H1 (cell line): ENCODE measurements at regions not wholly inside any gene's neighbourhood (a gene's known extent, or its start where the extent isn't known, plus 50 kb on each side); places are given as distances from the start of the nearest gene placed in this dataset.

Experiments used
- TF ChIP-seq, protein P1 (sequence below): fragments of 300-600 bp; sonication (generic); IDR thresholded peaks from 2 replicates; pipeline ENCODE4 v1.7.1; 2012; ENCODE audit warnings: low read length, moderate library complexity, mild to moderate bottlenecking, inconsistent platforms; ENCODE audit not compliant: insufficient replicate concordance

- TF ChIP-seq, protein P1, sequence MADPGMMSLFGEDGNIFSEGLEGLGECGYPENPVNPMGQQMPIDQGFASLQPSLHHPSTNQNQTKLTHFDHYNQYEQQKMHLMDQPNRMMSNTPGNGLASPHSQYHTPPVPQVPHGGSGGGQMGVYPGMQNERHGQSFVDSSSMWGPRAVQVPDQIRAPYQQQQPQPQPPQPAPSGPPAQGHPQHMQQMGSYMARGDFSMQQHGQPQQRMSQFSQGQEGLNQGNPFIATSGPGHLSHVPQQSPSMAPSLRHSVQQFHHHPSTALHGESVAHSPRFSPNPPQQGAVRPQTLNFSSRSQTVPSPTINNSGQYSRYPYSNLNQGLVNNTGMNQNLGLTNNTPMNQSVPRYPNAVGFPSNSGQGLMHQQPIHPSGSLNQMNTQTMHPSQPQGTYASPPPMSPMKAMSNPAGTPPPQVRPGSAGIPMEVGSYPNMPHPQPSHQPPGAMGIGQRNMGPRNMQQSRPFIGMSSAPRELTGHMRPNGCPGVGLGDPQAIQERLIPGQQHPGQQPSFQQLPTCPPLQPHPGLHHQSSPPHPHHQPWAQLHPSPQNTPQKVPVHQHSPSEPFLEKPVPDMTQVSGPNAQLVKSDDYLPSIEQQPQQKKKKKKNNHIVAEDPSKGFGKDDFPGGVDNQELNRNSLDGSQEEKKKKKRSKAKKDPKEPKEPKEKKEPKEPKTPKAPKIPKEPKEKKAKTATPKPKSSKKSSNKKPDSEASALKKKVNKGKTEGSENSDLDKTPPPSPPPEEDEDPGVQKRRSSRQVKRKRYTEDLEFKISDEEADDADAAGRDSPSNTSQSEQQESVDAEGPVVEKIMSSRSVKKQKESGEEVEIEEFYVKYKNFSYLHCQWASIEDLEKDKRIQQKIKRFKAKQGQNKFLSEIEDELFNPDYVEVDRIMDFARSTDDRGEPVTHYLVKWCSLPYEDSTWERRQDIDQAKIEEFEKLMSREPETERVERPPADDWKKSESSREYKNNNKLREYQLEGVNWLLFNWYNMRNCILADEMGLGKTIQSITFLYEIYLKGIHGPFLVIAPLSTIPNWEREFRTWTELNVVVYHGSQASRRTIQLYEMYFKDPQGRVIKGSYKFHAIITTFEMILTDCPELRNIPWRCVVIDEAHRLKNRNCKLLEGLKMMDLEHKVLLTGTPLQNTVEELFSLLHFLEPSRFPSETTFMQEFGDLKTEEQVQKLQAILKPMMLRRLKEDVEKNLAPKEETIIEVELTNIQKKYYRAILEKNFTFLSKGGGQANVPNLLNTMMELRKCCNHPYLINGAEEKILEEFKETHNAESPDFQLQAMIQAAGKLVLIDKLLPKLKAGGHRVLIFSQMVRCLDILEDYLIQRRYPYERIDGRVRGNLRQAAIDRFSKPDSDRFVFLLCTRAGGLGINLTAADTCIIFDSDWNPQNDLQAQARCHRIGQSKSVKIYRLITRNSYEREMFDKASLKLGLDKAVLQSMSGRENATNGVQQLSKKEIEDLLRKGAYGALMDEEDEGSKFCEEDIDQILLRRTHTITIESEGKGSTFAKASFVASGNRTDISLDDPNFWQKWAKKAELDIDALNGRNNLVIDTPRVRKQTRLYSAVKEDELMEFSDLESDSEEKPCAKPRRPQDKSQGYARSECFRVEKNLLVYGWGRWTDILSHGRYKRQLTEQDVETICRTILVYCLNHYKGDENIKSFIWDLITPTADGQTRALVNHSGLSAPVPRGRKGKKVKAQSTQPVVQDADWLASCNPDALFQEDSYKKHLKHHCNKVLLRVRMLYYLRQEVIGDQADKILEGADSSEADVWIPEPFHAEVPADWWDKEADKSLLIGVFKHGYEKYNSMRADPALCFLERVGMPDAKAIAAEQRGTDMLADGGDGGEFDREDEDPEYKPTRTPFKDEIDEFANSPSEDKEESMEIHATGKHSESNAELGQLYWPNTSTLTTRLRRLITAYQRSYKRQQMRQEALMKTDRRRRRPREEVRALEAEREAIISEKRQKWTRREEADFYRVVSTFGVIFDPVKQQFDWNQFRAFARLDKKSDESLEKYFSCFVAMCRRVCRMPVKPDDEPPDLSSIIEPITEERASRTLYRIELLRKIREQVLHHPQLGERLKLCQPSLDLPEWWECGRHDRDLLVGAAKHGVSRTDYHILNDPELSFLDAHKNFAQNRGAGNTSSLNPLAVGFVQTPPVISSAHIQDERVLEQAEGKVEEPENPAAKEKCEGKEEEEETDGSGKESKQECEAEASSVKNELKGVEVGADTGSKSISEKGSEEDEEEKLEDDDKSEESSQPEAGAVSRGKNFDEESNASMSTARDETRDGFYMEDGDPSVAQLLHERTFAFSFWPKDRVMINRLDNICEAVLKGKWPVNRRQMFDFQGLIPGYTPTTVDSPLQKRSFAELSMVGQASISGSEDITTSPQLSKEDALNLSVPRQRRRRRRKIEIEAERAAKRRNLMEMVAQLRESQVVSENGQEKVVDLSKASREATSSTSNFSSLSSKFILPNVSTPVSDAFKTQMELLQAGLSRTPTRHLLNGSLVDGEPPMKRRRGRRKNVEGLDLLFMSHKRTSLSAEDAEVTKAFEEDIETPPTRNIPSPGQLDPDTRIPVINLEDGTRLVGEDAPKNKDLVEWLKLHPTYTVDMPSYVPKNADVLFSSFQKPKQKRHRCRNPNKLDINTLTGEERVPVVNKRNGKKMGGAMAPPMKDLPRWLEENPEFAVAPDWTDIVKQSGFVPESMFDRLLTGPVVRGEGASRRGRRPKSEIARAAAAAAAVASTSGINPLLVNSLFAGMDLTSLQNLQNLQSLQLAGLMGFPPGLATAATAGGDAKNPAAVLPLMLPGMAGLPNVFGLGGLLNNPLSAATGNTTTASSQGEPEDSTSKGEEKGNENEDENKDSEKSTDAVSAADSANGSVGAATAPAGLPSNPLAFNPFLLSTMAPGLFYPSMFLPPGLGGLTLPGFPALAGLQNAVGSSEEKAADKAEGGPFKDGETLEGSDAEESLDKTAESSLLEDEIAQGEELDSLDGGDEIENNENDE, result no peak
- TF ChIP-seq, all 59 proteins: peak for 0
Observed at GRCh38 chr2:182522972-182523473, 96.2 kb upstream of the PDE1A start (continued).
